Neural crest cell (in vitro differentiated cells): ENCODE measurements at regions not wholly inside any gene's neighbourhood (a gene's known extent, or its start where the extent isn't known, plus 50 kb on each side); places are given as distances from the start of the nearest gene placed in this dataset.

Experiments used
- DNase-seq: peaks from one replicate; pipeline ENCODE4 v3.0.0; 2021; ENCODE audit warnings: low read depth, mixed read lengths, low spot score
- H3K27ac Mint-ChIP-seq: one replicate; pipeline ENCODE4 v1.8.0; 2021; ENCODE audit warnings: mild to moderate bottlenecking, mixed read lengths; ENCODE audit not compliant: unreplicated experiment
- H3K27me3 Mint-ChIP-seq: 2 replicates; pipeline ENCODE4 v1.8.0; 2021; ENCODE audit warnings: low read depth, mild to moderate bottlenecking, mixed read lengths
- H3K36me3 Mint-ChIP-seq: 2 replicates; pipeline ENCODE4 v1.8.0; 2021; ENCODE audit warnings: low read depth, mild to moderate bottlenecking, mixed read lengths
- H3K4me1 Mint-ChIP-seq: 2 replicates; pipeline ENCODE4 v1.8.0; 2021; ENCODE audit warnings: mixed read lengths
- H3K4me3 Mint-ChIP-seq: one replicate; pipeline ENCODE4 v1.8.0; 2021; ENCODE audit warnings: mild to moderate bottlenecking, mixed read lengths
- H3K9me3 Mint-ChIP-seq: 2 replicates; pipeline ENCODE4 v1.8.0; 2021; ENCODE audit warnings: mixed read lengths
- CTCF ChIP-seq: fragments of 200-600 bp; sonication (generic); conservative IDR thresholded peaks from 2 replicates; pipeline ENCODE4 v1.5.0; 2021; ENCODE audit warnings: antibody characterized with exemption, mild to moderate bottlenecking

- H3K9me3 Mint-ChIP-seq, result peaks cover 9% of the 10 kb centered on the region
- H3K27me3 Mint-ChIP-seq, result peaks cover 3% of the 10 kb centered on the region
- no peak overlapping the region for H3K4me3 Mint-ChIP-seq
- no peak overlapping the region for H3K27ac Mint-ChIP-seq
- no peak for TF ChIP-seq CTCF
- DNase-seq, result no peak
- H3K36me3 Mint-ChIP-seq, result peaks cover 4% of the 10 kb centered on the region
- H3K4me1 Mint-ChIP-seq, result peaks cover 5% of the 10 kb centered on the region
Measured at GRCh38 chr15:39304201-39304841, 276.6 kb upstream of the THBS1 start.

GRCh38 chr15:39304931-39305728 lies 275.7 kb upstream of the THBS1 start:
- Mint-ChIP-seq H3K36me3 (peaks cover 4% of the 10 kb centered on the region), H3K27ac (no peak overlapping the region), H3K27me3 (peaks cover 3% of the 10 kb centered on the region), H3K9me3 (peaks cover 9% of the 10 kb centered on the region), H3K4me1 (peaks cover 5% of the 10 kb centered on the region), H3K4me3 (no peak overlapping the region)
- DNase-seq, result no peak
- no peak for TF ChIP-seq CTCF

GRCh38 chr15:39310633-39311032 lies 270.2 kb upstream of the THBS1 start:
- Mint-ChIP-seq H3K4me1 (no peaks in the 10 kb centered on the region), H3K36me3 (peaks cover 4% of the 10 kb centered on the region), H3K9me3 (peaks cover 9% of the 10 kb centered on the region), H3K27me3 (no peaks in the 10 kb centered on the region), H3K27ac (no peak overlapping the region), H3K4me3 (no peak overlapping the region)
- no peak for TF ChIP-seq CTCF
- no peak for DNase-seq

- Mint-ChIP-seq H3K36me3 (no peaks in the 10 kb centered on the region), H3K27ac (no peak overlapping the region), H3K4me1 (no peaks in the 10 kb centered on the region), H3K4me3 (no peak overlapping the region), H3K9me3 (no peaks in the 10 kb centered on the region), H3K27me3 (no peaks in the 10 kb centered on the region)
- TF ChIP-seq CTCF, result no peak
- DNase-seq, result no peak
Measured at GRCh38 chr15:39312984-39313383, 267.9 kb upstream of the THBS1 start.

- H3K9me3 Mint-ChIP-seq, result no peaks in the 10 kb centered on the region
- H3K4me3 Mint-ChIP-seq, result no peak overlapping the region
- no peak overlapping the region for H3K27ac Mint-ChIP-seq
- H3K4me1 Mint-ChIP-seq, result no peaks in the 10 kb centered on the region
- TF ChIP-seq CTCF, result no peak
- DNase-seq, result no peak
- H3K36me3 Mint-ChIP-seq, result no peaks in the 10 kb centered on the region
- H3K27me3 Mint-ChIP-seq, result no peaks in the 10 kb centered on the region
Measured at GRCh38 chr15:39313467-39313866, 267.4 kb upstream of the THBS1 start.
